T follicular helper cell (primary cell): ENCODE measurements at regions not wholly inside any gene's neighbourhood (a gene's known extent, or its start where the extent isn't known, plus 50 kb on each side); places are given as distances from the start of the nearest gene placed in this dataset.
"Not testable (repeated sequence)": the region's sequence is repeated elsewhere in the genome, so short reads cannot be mapped to it uniquely, and the experiment has no call there.

Source experiments
- DNase-seq: peaks from one replicate; pipeline ENCODE4 v3.0.0-alpha.2; 2020; ENCODE audit warnings: low read depth

DNA sequence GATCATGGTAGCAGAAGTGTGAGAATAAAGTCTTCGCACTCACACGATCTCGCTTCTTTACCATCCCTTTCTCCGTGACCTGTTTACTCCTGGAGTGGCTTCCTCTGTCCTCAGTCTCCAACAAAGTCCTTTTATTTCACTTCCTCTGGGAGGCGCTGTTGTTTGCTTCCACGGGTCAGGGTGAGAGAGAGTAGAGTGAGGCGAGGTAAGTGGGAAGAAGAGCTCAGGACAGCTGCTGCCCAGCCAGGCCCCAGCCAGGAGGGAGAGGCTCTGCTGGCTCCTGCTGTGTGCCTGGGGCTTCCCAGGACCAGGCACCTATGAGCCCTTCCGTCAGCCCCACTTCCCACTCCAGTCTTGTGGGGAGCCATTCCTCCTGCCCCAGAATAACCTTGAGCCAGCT is 242.1 kb downstream of the FGF9 start:
- DNase-seq, result no peak

DNA sequence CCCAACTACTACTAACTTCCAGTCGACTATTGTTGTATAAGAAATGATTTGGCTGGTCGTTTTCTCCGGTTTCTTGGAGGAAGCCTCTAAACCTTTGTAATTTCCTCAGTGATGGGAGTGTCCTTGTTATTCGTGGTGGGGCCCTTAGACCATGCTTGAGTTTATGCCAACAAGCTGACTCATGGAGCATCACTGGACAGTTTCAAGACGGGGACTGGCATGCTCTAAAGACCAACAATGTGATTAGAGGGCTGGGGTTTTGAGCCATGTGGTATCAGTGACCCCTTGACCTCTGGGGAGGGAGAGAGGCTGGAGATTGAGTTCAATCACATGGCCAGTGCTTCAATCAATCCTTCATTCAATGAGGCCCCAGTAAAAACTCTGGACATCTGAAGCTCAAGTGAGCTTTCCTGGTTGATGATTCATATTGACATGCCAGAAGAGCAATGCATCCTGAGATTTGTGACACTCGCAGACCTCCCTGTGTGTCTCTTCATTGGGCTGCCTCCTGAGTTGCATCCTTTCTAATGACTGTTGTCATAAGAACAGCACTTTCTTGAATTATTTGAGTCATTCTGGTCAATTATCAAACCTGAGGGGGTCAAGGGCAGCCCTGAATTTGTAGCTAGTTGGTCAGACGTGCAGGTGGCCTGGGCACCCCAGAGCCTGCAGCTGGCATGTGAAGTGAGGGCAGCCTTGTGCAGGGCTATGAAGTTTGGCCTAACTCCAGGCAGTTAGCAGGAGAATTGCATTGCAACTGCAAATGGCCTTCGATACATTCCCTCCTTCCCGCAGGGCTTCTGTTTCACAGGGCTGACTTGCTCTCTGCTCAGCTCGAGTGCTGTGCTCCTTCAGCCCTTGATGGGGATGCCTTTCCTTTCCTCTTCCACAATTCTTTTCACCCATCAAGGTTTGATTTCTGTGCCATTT is 246.5 kb downstream of the FGF9 start:
- DNase-seq, result no peak

DNA sequence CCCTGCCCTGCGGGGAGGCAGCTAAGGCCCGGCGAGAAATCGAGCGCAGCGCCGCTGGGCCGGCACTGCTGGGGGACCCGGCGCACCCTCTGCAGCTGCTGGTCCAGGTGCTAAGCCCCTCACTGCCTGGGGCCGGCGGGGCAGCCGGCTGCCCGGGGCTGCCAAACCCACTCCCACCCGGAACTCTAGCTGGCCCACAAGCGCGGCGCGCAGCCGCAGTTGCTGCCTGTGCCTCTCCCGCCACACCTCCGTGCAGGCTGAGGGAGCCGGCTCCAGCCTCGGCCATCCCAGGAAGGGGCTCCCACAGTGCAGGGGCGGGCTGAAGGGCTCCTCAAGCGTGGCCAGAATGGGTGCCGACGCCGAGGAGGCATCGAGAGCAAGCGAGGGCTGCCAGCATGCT is 249.9 kb downstream of the FGF9 start:
- not testable (repeated sequence) for DNase-seq

DNA sequence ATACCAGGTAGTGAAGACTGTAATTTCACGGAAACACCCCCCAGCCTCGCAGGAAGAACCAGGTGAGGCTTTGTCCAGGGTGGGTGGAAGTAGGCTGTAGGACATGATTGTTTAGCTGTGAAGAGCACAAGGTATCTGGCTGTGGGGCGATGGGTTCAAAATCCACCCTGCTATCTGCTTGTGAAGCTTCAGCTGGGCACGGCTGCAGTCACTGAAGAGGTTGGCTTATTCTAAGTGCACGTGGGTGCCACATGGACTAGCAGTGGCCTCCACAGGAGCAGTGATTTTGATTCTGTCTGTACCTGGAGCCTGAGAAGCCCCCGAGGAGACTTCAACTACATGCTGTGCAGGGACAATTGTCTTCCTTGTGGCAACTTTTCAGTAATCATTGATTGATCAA is 254.1 kb downstream of the FGF9 start:
- no peak for DNase-seq

DNA sequence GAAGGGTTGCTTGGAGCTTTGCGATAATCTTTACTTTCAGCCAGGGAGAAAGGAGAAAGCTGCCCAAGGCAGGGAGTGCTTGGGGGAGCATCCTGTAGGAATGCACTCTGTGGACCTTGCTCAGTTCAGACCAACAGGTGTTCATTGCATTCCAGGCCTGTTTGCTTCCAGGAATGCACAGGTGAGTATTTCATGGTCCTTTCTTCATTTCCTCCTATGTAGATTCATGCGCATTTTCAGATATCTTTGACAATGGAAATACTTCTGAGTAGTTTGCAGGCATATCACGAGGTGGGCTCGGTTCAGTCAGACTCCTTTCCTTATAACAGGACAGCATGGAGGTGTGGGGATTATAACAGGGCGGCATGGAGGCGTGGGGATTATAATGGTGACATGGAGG is 254.8 kb downstream of the FGF9 start:
- no peak for DNase-seq

DNA sequence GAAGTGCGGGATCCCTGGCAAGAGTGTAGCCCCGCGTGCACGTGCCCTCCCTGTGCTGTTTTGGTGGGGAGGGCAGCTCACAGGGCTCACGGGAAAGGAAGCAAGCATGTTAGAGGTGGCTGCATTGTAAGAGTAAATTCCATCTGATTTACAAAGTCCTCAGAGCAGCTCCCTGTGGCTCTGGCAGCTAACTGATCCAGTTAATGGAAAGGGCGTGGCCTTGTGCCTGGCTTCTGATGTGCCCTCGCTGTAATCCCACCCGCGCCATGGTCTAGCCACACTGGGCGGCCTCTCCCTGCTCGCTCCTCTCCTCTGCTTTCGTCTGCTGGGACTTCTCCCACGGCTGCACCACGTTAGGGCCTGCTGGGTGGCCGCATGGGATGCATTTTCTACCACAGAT is 258.5 kb downstream of the FGF9 start:
- DNase-seq, result no peak

DNA sequence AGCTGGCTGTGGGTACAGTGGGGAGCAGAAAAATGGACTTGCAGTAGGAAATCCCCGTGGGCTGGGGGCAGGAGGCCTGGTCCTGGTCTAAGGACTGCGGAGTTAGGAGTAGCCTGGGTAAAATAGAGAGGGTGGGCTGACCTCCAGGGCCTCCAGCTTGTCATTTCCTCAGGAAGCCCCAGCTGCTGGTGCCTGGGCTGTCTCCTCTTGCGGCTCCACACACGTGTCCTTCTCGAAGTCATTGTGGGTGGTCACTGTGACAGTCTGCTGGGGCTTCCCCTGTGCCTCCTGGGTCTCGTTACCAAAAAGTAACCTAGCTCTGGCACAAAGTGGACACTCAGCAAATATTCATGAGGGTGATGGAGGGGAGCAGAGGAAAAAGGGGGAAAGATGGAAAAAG is 259.7 kb downstream of the FGF9 start:
- DNase-seq, result no peak

DNA sequence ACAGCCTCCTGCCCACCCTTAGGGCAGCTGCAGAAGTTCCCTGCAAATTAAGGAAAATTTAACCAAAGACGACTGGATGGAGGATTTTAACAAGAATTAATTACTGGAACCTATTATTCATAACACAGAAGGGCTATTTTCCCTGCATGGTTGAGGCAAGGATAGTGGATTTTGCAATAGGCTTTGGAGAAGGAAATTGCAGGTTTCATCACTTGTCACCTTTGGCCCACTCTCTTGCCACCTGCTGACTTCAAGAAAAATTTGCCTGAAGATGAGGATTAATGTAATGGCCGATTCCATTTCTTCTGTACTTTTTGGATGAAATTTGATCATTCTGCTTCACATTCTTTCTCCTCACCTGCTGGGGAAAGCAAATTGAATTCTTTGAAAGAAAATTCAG is 261.7 kb downstream of the FGF9 start:
- DNase-seq, result no peak

DNA sequence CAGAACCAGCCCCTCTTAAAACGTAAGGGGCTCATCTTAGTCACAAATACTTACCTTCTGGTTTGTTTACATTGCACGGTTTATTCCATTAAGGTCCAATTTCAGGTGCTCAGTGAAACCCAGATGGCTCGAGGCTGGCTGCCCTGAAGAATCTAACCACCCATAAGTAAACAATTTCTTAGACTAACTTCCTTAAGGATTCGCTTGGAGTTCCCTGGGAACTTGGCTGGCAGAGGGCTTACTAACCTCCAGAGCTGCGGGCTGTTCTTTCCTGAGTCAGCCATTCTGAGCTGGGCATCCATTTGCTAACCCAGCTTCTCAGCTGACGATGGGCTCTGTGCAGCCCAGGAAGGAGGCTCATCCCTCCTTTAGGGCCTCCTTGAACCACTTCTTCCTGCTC is 262.1 kb downstream of the FGF9 start:
- DNase-seq, result no peak

DNA sequence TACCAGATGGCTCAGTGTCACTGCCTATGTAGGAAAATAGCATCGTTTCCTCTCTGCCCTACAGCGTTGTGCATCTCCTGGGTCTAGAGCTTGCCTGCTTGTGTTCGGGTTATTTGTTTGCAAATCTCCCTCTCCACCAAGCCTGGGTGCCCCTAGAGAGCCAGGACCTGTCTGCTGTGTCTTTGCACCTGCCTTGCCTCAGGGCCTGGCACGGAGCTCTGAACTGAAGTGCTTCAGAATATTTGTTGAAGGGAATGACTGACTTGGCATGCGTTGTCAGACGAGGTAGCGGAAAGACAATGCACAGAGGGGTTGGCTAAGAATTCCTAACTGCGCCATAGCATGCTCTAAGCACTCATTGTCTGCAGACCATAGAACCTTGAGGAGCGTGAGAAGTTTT is 263.4 kb downstream of the FGF9 start:
- no peak for DNase-seq

DNA sequence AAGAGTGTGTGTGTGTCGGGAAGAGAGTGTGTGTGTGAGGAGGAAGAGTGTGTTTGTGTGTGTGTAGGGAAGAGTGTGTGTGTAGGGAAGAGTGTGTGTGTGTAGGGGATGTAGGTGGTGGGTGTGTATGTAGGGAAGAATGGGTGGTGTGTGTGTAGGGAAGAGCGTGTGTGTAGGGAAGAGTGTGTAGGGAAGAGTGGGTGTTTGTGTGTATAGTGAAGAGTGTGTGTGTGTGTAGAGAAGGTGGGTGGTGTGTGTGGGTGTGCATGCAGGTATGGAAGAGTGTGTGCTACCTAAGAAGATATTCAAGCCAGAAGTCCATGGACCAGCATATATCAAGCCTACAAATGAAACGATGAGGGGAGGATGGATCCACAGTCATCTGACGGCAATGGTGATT is 265.8 kb downstream of the FGF9 start:
- DNase-seq, result no peak

DNA sequence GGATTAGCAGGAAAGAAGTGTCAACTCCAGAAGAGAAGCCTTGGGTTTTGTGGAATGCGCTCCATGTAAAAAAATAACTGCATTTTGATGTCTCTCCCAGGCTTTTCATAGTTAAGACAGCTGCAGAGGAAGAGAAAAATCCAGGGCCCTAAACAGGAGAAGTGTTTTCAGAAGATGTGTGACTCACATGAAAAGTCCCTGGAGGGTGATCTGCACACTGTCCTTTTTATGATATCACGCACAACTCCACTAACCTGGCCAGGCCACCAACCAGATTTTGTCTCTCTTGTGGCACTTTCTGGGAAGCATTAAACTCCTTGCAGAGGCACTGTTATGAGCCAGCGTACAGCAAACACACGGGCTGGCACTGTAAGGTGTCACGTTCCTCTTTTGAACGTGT is 267.3 kb downstream of the FGF9 start:
- DNase-seq, result no peak

DNA sequence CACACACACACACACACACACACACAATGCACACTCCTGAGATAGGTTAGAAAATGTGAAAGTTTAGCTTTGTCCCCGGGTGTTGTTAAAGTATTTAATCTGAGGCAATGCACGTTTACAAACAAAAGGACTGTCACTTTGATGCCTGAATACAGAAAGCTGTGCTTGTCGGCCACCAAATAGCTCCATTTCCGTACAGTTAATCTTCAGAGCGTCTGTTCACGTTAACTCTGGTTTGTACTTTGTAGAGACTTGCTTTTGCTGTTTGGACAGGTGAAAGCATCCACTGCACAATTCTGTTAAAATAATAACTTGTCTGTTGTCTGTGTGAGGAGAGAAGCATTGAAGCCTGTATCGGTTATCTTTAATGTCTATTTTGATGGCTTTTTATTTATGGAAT is 267.8 kb downstream of the FGF9 start:
- no peak for DNase-seq

DNA sequence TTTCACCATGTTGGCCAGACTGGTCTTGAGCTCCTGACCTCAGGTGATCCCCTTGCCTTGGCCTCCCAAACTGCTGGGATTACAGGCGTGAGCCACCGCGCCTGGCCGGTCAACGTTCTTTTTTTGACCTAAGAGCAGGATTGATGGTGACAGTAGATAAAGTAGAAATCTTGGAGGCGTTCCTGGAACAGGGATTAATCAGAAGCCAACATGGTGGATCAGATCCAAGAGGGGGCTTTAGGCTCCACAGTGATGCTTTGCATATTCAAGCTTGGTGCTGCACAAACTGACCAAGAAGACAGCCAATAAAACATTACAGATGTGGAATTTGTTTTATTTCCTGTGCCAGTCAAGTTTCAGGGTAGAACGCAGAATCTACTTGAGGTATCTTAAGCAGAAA is 271.2 kb downstream of the FGF9 start:
- no peak for DNase-seq

DNA sequence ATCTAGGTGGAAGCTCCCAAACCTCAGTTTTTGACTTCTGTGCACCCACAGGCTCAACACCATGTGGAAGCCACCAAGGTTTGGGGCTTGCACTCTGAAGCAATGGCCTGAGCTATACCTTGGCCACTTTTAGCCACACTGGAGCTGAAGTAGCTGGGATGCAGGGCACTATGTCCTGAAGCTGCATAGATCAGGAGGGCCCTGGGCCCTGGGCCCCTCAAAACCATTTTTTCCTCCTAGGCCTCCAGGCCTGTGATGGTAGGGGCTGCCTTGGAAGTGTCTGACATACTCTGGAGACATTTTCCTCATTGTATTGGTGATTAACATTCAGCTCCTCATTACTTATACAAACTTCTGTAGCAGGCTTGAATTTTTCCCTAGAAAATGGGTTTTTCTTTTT is 273.7 kb downstream of the FGF9 start:
- DNase-seq, result no peak

DNA sequence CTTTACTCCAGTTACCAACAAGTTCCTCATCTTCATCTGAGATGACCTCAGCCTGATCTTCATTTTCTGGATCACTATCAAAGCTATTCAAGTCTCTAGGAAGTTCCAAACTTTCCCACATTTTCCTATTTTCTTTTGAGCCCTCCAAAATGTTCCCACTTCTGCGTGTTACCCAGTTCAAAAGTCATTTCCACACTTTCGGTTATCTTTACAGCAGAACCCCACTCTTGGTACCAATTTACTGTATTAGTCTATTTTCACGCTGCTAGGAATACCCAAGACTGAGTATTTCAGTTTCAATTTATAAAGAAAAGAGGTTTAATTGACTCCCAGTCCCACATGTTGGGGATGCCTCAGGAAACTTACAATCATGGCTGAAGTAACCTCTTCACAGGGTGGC is 274.3 kb downstream of the FGF9 start:
- no peak for DNase-seq

DNA sequence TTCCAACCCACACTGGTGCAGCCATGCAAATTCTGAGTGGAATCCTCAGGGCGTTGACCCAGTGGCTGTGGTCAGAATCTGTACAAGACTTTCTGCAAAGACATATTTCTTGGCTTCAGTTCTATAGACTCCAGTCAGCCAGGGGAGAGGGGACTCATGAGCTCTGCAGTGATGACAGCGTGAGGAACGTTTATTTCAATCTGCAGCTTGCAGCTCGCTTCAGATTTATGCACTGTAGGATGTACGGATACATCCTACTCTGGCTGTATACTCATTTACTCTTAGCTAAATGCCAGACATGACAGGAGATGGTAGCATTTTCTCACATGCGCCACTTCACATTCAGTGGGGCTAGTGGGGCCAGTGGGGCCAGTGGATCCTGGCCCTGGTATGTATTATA is 276.1 kb downstream of the FGF9 start:
- no peak for DNase-seq

DNA sequence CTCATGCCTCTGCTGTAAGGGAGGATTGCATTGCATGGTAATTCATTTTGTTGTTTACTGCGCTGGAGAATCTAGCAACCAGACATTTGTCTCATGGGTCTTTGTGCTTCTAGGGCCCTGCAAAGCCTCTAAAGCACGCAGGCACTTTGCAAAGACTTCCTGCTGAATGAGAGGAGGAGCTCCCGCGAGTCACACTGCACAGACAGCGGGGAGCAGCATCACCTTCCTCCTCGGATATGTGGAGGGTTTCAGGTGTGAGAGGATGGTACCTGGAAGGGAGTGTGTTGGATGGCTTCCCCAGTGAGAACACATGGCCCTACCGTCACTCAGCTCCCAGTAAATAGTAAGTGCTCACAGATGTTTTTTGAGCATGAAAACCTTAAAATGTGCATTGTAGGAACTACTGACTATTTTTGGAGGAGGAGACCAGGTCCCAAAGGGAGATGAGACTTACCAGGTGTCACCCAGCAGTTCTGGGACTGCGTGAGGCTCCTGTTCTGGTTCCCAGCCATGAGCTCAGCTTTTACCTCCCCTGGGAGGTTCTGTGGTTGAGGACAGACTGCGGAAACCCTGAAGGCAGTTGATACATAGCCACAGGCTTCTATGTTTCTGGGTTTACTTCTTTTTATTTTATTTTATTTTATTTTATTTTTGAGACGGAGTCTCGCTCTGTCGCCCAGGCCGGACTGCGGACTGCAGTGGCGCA is 278.0 kb downstream of the FGF9 start:
- DNase-seq, result no peak

DNA sequence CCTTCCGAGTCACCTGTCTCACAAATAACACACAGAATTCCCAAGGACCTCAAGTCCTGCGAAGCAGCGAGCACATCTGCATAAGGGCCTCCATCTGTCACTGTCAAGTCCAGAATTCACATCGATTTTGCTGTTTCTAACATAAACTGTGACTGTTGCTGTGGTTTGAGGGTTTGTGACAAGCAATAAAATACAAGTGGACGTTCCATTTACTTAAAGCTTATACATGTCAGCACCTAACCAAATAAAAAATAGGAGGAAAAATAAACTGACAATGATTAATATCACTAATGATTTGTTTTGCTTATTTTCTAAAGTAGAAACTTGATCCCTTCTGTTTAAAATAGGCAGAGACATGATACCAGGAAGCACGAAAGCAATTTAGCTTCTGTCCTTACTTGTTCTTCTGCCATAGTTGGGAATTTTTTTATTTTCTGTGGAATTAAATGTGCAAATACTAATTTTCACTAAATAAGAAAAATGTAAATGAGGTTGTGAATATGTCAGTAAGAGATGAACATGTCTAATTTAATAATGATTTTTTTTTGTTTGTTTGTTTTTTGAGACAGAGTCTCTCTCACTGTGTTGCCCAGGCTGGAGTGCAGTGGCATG is 279.1 kb downstream of the FGF9 start:
- DNase-seq, result no peak

DNA sequence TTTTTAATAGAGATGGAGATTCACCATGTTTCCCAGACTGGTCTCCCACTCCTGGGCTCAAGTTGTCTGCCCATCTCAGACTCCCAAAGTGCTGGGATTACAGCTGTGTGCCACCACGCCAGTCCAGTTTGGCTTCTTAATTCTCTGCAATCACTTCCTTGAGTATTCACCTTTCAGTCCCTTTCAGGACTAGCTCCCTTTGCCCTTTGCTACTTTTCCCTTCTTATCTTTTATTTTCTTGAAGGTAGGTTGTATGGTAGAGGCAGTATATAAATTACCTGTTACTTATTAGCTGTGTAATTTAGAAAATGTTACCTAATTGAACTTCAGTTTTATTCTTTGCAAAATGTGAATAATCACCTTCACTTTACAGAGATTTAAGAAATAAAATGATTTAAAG is 285.8 kb downstream of the FGF9 start:
- no peak for DNase-seq

DNA sequence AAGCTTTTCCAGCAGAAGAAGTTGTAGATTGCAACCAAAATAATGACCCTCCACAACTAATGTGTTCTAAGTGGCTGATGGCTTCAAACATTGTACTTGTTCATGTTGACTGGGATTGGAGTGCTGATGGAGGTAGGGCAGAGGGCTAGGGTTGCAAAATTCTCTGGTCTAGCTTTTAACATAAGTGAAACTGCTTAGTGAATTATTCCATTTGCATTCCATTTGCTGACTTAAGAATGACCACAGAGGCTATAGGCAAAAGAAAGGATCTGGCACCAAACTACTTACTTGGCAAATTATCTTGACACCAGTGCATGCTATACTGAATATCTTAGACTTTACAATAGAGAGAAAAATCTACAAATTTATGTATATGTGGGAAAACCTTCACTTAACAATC is 287.0 kb downstream of the FGF9 start:
- no peak for DNase-seq

DNA sequence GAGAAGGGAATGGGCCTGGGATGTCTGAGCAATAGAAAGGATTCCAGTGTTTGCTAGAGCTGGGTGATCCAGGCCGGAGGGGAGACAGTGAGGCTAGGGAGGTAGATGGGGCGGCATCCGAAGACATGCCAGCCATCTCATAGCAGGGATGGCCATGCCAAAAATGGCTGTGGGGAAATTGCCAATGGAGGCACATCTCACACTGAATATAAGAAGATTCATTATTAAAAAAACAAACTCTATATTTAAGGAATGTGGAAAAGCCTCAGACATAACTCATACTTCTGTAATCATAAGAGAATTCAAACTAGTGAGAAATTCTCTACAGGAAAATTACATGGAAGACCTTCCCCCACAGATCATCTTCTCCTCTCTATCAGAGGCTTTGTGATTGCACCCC is 289.2 kb downstream of the FGF9 start:
- no peak for DNase-seq

DNA sequence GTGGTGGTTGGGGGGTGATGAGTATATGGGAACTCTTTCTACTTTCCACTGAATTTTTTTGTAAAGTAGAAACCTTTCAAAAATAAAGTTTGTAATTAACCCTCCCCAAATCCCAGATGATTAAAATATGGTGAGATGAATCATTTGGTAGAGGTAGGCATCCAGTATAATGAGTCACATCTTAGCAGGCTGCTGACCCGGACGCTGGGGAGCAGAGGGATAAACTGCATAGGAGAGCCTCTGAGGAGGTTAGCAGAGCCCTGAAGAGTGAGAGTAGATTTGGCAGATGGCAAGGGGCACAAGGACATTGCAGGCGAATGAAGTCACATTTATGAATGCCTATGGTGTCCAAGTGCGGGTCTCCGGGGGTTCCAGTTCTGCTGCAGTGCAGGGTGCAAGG is 293.8 kb downstream of the FGF9 start:
- DNase-seq, result no peak
